ENCODE measurements at regions not wholly inside any gene's neighbourhood (a gene's known extent, or its start where the extent isn't known, plus 50 kb on each side); places are given as distances from the start of the nearest gene placed in this dataset.

DNA sequence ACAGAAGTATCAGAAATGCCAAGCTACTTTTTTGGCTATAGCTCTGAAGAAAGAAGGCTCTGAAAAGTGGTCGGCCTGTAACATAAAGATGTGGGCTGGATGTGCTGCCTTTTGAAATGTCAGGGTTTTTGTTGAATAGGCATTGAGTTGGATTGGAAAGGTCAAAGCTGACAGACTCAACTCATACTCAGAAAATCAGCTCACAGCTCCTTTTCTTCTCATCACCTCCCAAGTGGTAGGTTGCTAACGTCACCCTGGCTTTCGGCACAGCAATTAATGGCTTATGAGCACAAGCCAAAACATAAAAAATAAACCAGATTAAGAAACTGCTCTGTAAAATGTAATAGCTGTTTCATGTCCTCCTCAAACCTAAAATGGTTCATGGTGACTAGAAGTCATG lies 68.3 kb downstream of the KCNF1 start:
- no peak overlapping the region for H2BK20ac ChIP-seq (ENCODE audit: low read depth, low read length)
- POLR2A ChIA-PET (ENCODE audit: unreplicated experiment) = no interaction called here

More for the DNA sequence above, 68.3 kb downstream of the KCNF1 start:
- no peak overlapping the region for H2AFZ ChIP-seq (replicated peaks; ENCODE audit: low read length, poor library complexity)
- no peak overlapping the region for H4K5ac ChIP-seq (ENCODE audit: low read depth, low read length)
- H3K79me1 ChIP-seq (ENCODE audit: low read depth in 1 of 2, low read length in 2 of 2) = no peaks in the 10 kb centered on the region
- no peak overlapping the region for H3K4ac ChIP-seq (ENCODE audit: low read depth, low read length)
- no peak overlapping the region for H3K9ac ChIP-seq (ENCODE audit: low read depth, low read length)
- no peak overlapping the region for H3K4me2 ChIP-seq (ENCODE audit: low read depth, low read length)
- no peaks in the 10 kb centered on the region for H3K9me3 ChIP-seq (ENCODE audit: control insufficient read depth, insufficient read depth, low read length)
- H2AK9ac ChIP-seq (replicated peaks; ENCODE audit: low read depth, low read length, poor library complexity) = no peak overlapping the region
- no peak overlapping the region for H3K14ac ChIP-seq (replicated peaks; ENCODE audit: low read depth, low read length)
- dilution Hi-C loops (cut with HindIII; ENCODE audit: low sequenced_read_pairs, unreplicated experiment) = no loop called here
- ATAC-seq (ENCODE audit: low read depth) (no peak), DNase-seq (no peak)
- no peak overlapping the region for H3K27ac ChIP-seq (ENCODE audit: insufficient read depth, low read length)
- BruUV-seq (replicated peaks) = no TSS peak
- H3K18ac ChIP-seq (ENCODE audit: low read depth, low read length) = no peak overlapping the region
- no CpG with 5 or more reads among the region's 3 CpGs for WGBS, 2 experiments (ENCODE audit: extremely low coverage in 2 of 2, insufficient read length in 1 of 2)
- H2AK5ac ChIP-seq (ENCODE audit: low read depth, low read length) = no peak overlapping the region
- H3K36me3 ChIP-seq (ENCODE audit: control insufficient read depth, insufficient read depth, low read length) = no peaks in the 10 kb centered on the region
- H3K4me1 ChIP-seq (ENCODE audit: control insufficient read depth, insufficient read depth, low read length) = peaks cover 9% of the 10 kb centered on the region; the same call in 1 of the 2 replicates
- H4K8ac ChIP-seq (ENCODE audit: low read depth in 2 of 2, low read length in 2 of 2) = no peak overlapping the region
- CTCF ChIA-PET = interaction anchor here (1.1 kb wide), 1 partner anchor 17 kb away, joined by 4 read pairs; no protein-coding TSS in a partner anchor
- no peak overlapping the region for H2BK15ac ChIP-seq (ENCODE audit: low read depth, low read length)
- no peak overlapping the region for H3K56ac ChIP-seq (ENCODE audit: extremely low read depth, insufficient read depth, low read length)
- no peak overlapping the region for H3K23ac ChIP-seq (ENCODE audit: low read depth, low read length)
- TF ChIP-seq, protein P1, sequence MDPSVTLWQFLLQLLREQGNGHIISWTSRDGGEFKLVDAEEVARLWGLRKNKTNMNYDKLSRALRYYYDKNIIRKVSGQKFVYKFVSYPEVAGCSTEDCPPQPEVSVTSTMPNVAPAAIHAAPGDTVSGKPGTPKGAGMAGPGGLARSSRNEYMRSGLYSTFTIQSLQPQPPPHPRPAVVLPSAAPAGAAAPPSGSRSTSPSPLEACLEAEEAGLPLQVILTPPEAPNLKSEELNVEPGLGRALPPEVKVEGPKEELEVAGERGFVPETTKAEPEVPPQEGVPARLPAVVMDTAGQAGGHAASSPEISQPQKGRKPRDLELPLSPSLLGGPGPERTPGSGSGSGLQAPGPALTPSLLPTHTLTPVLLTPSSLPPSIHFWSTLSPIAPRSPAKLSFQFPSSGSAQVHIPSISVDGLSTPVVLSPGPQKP (IDR thresholded peaks at IDR 0.05; ENCODE audit: borderline replicate concordance, low read depth, low read length) = no peak
- TF ChIP-seq BHLHE40 (IDR thresholded peaks at IDR 0.05; ENCODE audit: low read depth, low read length) = no peak
- no peak for TF ChIP-seq MAFK (IDR thresholded peaks at IDR 0.05; ENCODE audit: low read depth, low read length)
- in situ Hi-C loops (cut with MboI; ENCODE audit: low sequenced_read_pairs) = no loop called here
- peaks cover 6% of the 10 kb centered on the region; the same call in 1 of the 2 replicates for H3K9me1 ChIP-seq (ENCODE audit: insufficient read depth, low read length)
- intact Hi-C loops (cut with micrococcal nuclease) = no loop called here
- no peak overlapping the region for H2BK120ac ChIP-seq (ENCODE audit: low read depth, low read length)
- H3K27me3 ChIP-seq (ENCODE audit: control insufficient read depth, insufficient read depth, low read length) = no peaks in the 10 kb centered on the region; the same call in 1 of the 2 replicates
- H4K20me1 ChIP-seq (ENCODE audit: insufficient read depth, low read length) = no peaks in the 10 kb centered on the region
- no peak overlapping the region for H4K91ac ChIP-seq (ENCODE audit: insufficient read depth, low read depth, low read length)
- no peak overlapping the region for H3K4me3 ChIP-seq (ENCODE audit: insufficient read depth, low read depth, low read length)
- no peak overlapping the region for H2BK5ac ChIP-seq (ENCODE audit: low read depth, low read length, poor library complexity, severe bottlenecking)
